AG09309 (cell line): ENCODE measurements at regions not wholly inside any gene's neighbourhood (a gene's known extent, or its start where the extent isn't known, plus 50 kb on each side); places are given as distances from the start of the nearest gene placed in this dataset.

Experiments
- DNase-seq: peaks from one replicate; pipeline ENCODE4 v3.0.0-alpha.2; 2010; ENCODE audit warnings: low read depth
- H3K4me3 ChIP-seq: 2 replicates; pipeline ENCODE4 v1.5.1; 2011; ENCODE audit warnings: mild to moderate bottlenecking, low read depth, low read length, moderate library complexity; ENCODE audit not compliant: control insufficient read depth
- TF ChIP-seq, protein P1 (sequence below): IDR thresholded peaks from 2 replicates; pipeline ENCODE4 v1.5.1; 2011; ENCODE audit warnings: mild to moderate bottlenecking, low read depth, low read length, inconsistent platforms; ENCODE audit not compliant: insufficient read depth, control insufficient read depth; ENCODE audit errors: missing control alignments

DNA sequence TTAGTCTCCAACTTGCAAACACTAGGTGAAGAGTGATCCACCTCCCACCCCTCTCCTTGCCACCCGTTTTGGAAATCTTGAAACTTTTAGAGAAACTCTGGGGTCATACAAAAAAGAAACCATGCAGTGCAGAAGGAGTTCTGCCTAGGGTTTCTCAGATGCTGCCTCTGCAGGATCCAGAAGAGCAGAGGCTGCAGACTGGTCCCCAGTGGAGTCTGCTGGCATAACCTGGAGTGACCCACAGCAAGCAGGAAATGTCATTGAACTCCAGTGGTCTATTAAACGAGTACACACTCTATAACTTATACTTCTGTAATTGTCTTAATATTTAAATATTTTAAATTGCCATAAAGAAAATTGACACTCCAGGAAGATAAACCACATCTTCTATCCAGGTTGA lies 280.7 kb upstream of the NT5E start:
- no peak overlapping the region for H3K4me3 ChIP-seq
- no peak for DNase-seq
- TF ChIP-seq, protein P1, sequence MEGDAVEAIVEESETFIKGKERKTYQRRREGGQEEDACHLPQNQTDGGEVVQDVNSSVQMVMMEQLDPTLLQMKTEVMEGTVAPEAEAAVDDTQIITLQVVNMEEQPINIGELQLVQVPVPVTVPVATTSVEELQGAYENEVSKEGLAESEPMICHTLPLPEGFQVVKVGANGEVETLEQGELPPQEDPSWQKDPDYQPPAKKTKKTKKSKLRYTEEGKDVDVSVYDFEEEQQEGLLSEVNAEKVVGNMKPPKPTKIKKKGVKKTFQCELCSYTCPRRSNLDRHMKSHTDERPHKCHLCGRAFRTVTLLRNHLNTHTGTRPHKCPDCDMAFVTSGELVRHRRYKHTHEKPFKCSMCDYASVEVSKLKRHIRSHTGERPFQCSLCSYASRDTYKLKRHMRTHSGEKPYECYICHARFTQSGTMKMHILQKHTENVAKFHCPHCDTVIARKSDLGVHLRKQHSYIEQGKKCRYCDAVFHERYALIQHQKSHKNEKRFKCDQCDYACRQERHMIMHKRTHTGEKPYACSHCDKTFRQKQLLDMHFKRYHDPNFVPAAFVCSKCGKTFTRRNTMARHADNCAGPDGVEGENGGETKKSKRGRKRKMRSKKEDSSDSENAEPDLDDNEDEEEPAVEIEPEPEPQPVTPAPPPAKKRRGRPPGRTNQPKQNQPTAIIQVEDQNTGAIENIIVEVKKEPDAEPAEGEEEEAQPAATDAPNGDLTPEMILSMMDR = no peak

DNA sequence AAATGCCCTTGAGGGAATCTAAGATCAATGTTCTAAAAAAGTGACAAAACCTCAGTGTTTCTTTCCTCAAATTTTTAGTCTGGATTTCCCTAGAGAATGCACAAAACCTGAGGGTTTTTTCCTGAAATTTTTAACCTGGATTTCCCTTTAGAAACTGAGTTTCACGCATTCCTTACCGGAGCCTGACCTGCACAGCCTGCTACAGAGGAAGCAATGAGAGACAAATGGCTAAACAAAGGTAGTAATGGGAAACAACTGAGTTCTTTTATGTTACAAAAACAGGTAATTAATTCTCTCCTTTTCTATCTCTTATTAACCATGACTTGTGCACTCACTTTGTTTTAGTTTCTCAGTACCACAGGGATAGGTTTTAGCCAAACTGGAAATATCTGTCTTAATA lies 281.7 kb upstream of the NT5E start:
- DNase-seq = no peak
- TF ChIP-seq, protein P1 = no peak
- no peak overlapping the region for H3K4me3 ChIP-seq

DNA sequence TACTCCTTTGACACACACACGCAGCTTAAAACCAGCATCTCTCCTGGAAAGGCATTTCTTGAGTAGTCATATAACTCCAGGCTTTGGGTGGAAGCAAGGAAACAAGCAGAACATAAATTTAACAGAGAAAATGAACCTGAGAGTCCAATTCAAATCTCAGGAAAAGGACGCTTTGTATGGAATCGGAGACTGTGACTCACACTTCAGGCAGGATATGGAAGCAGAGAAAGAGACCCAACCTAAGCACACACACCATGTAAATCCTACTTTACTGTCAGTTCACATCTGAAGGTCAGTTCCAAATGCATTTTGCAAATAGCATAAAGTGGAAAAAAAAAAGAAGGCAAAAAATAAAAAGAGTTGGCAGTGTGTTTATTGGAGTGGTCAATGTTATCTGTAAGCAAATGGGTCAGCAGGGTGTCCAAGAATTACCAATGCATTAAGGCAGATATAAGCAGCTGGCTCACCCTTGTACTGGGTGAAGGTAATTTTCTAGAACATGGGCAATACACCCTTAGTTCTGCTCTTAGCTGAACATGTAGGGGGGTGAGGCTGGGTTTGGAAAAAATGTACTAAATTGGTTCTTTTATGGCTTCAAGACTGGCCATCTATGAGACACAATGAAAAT lies 283.7 kb upstream of the NT5E start:
- no peak overlapping the region for H3K4me3 ChIP-seq
- no peak for DNase-seq
- TF ChIP-seq, protein P1 = no peak

DNA sequence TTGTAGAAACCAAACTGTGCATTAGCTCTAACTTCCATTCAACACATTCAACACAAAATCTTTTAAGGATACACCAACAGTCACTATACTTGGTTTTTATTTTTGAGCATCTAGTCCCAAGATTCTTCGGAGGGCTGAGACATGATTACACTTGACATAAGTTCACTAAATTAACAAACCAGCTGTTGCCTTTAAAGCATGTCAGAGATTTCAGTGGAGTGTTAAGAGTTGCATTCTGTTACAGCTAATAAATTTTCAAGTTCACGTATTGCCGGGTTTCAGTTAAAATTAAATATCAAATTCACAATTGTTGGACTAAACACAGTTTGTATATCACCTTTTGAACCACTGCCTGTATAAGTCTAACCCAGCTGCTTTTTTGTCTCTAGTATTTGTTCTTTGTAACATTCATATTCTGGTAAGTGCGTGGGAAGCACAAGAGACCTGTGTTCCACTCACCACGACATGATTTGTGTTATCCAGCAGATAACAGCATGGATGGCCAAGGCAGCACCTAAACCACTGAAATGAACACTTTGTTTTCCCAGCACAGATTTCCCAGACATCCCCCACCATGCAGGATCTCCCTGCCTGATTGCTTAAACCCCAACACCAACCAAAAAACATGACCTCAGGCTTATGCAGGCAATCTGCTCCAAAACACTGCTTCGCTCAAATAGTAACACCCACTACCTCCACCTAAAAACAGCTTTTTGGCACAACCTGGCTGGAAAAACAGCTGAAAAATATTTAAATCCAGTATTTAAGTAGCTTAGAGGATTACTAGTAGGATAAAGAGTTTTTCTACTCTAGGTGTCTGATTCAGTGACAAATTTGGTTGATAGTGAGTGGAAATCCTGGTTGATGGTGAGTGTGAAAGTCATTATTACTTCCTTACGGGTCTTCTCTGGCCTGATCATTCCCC lies 286.5 kb upstream of the NT5E start:
- TF ChIP-seq, protein P1 = no peak
- DNase-seq = no peak
- H3K4me3 ChIP-seq = no peak overlapping the region

DNA sequence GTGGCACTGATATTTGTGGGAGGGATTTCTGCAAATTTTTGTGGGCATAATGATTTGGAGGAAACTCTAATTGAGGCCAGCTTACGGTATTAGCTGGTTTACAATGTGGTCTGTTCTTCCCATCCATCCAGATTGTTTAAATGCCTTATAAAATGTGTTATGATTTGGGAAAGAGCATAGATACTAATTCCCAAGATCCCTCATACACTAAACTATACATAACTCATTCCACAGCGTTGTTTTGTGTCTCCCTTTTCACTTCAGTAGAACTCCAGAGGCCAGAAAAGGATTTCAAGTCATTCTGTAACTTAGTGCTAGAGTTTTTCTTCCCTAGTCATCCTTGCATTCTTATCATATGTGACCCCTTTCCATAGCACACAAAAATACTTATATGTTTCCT lies 292.6 kb upstream of the NT5E start:
- H3K4me3 ChIP-seq = no peak overlapping the region
- TF ChIP-seq, protein P1 = no peak
- DNase-seq = peak; percentile 84

DNA sequence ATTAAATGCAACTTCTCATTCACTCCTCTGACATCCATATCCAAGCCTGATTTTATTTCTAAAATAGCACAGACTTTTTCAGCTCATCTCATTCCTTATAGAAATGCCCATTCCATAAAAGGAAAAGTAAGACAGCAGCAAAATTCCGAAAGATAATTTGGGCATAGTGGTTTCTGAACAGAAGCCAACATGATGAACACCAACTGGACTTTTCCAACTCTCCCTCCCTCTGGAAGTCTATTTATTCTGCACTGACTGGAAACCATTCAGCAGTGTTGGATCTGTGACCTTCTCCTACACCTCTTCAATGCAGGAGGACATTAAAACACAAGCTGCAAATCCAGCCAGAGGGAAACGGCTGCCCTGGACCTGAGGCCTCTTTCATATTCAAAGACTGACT lies 306.2 kb upstream of the NT5E start:
- TF ChIP-seq, protein P1 = no peak
- no peak overlapping the region for H3K4me3 ChIP-seq
- DNase-seq = no peak
